ENCODE measurements at regions not wholly inside any gene's neighbourhood (a gene's known extent, or its start where the extent isn't known, plus 50 kb on each side); places are given as distances from the start of the nearest gene placed in this dataset.

- no peak for TF ChIP-seq CTCF (IDR thresholded peaks at IDR 0.05; ENCODE audit: insufficient read depth, low read depth, low read length)
- TF ChIP-seq EZH2 (IDR thresholded peaks at IDR 0.05; ENCODE audit: insufficient read depth, low read length) = no peak
These were observed 205.8 kb upstream of the SHH start for GRCh38 chr7:156017916-156018700.
